ENCODE measurements at regions not wholly inside any gene's neighbourhood (a gene's known extent, or its start where the extent isn't known, plus 50 kb on each side); places are given as distances from the start of the nearest gene placed in this dataset.

- TF ChIP-seq POLR2AphosphoS5 (IDR thresholded peaks at IDR 0.05) (no peak), CTCF (IDR thresholded peaks at IDR 0.05) (no peak), POLR2A (IDR thresholded peaks at IDR 0.05) (no peak)
These were observed 177.3 kb downstream of the SEC14L1 start for GRCh38 chr17:77318021-77318420.

All from breast epithelium (tissue), 3 donors.